Bronchial epithelial cell (primary cell): ENCODE measurements at regions not wholly inside any gene's neighbourhood (a gene's known extent, or its start where the extent isn't known, plus 50 kb on each side); places are given as distances from the start of the nearest gene placed in this dataset.

ENCODE experiments used
- DNase-seq: peaks from one replicate; pipeline ENCODE4 v3.0.0-alpha.2; 2010; ENCODE audit warnings: low read depth
- FAIRE-seq: peaks from 2 replicates; lab custom pipeline; 2011; peaks lifted over from hg19 to GRCh38; lab: Jason Lieb, UNC
- H3K27me3 ChIP-seq: 2 replicates; pipeline ENCODE4 v1.5.1; 2011; ENCODE audit warnings: low read length; ENCODE audit not compliant: control insufficient read depth, insufficient read depth
- H3K36me3 ChIP-seq: 2 replicates; pipeline ENCODE4 v1.5.1; 2011; ENCODE audit warnings: low read length; ENCODE audit not compliant: control insufficient read depth, insufficient read depth
- H3K4me3 ChIP-seq: 2 replicates; pipeline ENCODE4 v1.5.1; 2011; ENCODE audit warnings: mild to moderate bottlenecking, low read depth, low read length, control low read depth
- CTCF ChIP-seq: IDR thresholded peaks from 2 replicates; pipeline ENCODE4 v1.5.1; 2011; ENCODE audit warnings: mild to moderate bottlenecking, moderate library complexity, low read length, control low read depth, inconsistent platforms; ENCODE audit not compliant: insufficient read depth, severe bottlenecking

- DNase-seq (no peak), FAIRE-seq (peak; percentile 32)
- Histone ChIP-seq H3K36me3 (no peaks in the 10 kb centered on the region), H3K4me3 (no peak overlapping the region), H3K27me3 (no peaks in the 10 kb centered on the region)
- no peak for TF ChIP-seq CTCF
These were observed 302.3 kb upstream of the EPHA4 start for GRCh38 chr2:221874444-221874843.

- Histone ChIP-seq H3K4me3 (no peak overlapping the region), H3K36me3 (no peaks in the 10 kb centered on the region), H3K27me3 (no peaks in the 10 kb centered on the region)
- no peak for DNase-seq
- TF ChIP-seq CTCF = no peak
- FAIRE-seq = no peak
These were observed 285.6 kb upstream of the EPHA4 start for GRCh38 chr2:221857719-221858118.

GRCh38 chr2:221853297-221853696, 281.2 kb upstream of the EPHA4 start:
- no peak overlapping the region for H3K4me3 ChIP-seq
- TF ChIP-seq CTCF = no peak
- no peaks in the 10 kb centered on the region for H3K27me3 ChIP-seq
- DNase-seq = no peak
- FAIRE-seq = no peak
- no peaks in the 10 kb centered on the region for H3K36me3 ChIP-seq

- FAIRE-seq = no peak
These were observed 279.5 kb upstream of the EPHA4 start for GRCh38 chr2:221851531-221852045.

GRCh38 chr2:221850076-221850475, 278.0 kb upstream of the EPHA4 start:
- FAIRE-seq = no peak
- no peak for TF ChIP-seq CTCF
- no peaks in the 10 kb centered on the region for H3K36me3 ChIP-seq
- peak; percentile 3 for DNase-seq
- no peak overlapping the region for H3K4me3 ChIP-seq
- H3K27me3 ChIP-seq = no peaks in the 10 kb centered on the region

More at GRCh38 chr2:221851531-221852045, 279.5 kb upstream of the EPHA4 start:
- Histone ChIP-seq H3K4me3 (no peak overlapping the region), H3K36me3 (no peaks in the 10 kb centered on the region), H3K27me3 (no peaks in the 10 kb centered on the region)
- TF ChIP-seq CTCF = no peak
- peak; percentile 8 for DNase-seq

GRCh38 chr2:221848286-221848685, 276.2 kb upstream of the EPHA4 start:
- DNase-seq (peak; percentile 23), FAIRE-seq (no peak)
- Histone ChIP-seq H3K36me3 (no peaks in the 10 kb centered on the region), H3K4me3 (no peak overlapping the region), H3K27me3 (no peaks in the 10 kb centered on the region)
- no peak for TF ChIP-seq CTCF
